Fibroblast of skin of right quadriceps (primary cell): ENCODE measurements at regions not wholly inside any gene's neighbourhood (a gene's known extent, or its start where the extent isn't known, plus 50 kb on each side); places are given as distances from the start of the nearest gene placed in this dataset.

Source experiments
- DNase-seq: peaks from one replicate; pipeline ENCODE4 v3.0.0-alpha.2; 2013

GRCh38 chr3:157794771-157795170, 291.6 kb upstream of the VEPH1 start:
- DNase-seq = peak; percentile 73

GRCh38 chr3:157793745-157794144, 290.5 kb upstream of the VEPH1 start:
- DNase-seq = peak; percentile 54

- no peak for DNase-seq
Observed at GRCh38 chr3:157789162-157789561, 285.9 kb upstream of the VEPH1 start.

GRCh38 chr3:157786618-157787017, 283.4 kb upstream of the VEPH1 start:
- peak; percentile 69 for DNase-seq

GRCh38 chr3:157786211-157786610, 283.0 kb upstream of the VEPH1 start:
- DNase-seq = peak; percentile 97

GRCh38 chr3:157785102-157785826, 282.0 kb upstream of the VEPH1 start:
- peak; percentile 89 for DNase-seq

- DNase-seq = peak; percentile 51
Observed at GRCh38 chr3:157782236-157782635, 279.0 kb upstream of the VEPH1 start.

- no peak for DNase-seq
Observed at GRCh38 chr3:157776861-157777260, 273.6 kb upstream of the VEPH1 start.

- DNase-seq = no peak
Observed at GRCh38 chr3:157775446-157775845, 272.2 kb upstream of the VEPH1 start.

GRCh38 chr3:157769378-157769777, 266.2 kb upstream of the VEPH1 start:
- DNase-seq = no peak

GRCh38 chr3:157767607-157768006, 264.4 kb upstream of the VEPH1 start:
- DNase-seq = peak; percentile 14

- DNase-seq = no peak
Observed at GRCh38 chr3:157763644-157764043, 260.4 kb upstream of the VEPH1 start.

GRCh38 chr3:157759311-157759710, 256.1 kb upstream of the VEPH1 start:
- DNase-seq = no peak

GRCh38 chr3:157755233-157755632, 252.0 kb upstream of the VEPH1 start:
- no peak for DNase-seq

- no peak for DNase-seq
Observed at GRCh38 chr3:157754451-157754850, 251.2 kb upstream of the VEPH1 start.

GRCh38 chr3:157753787-157754136, 250.5 kb upstream of the VEPH1 start:
- no peak for DNase-seq

GRCh38 chr3:157752956-157753786, 250.0 kb upstream of the VEPH1 start:
- DNase-seq = peak; percentile 67

GRCh38 chr3:157752554-157752953, 249.3 kb upstream of the VEPH1 start:
- no peak for DNase-seq

GRCh38 chr3:157751386-157751785, 248.2 kb upstream of the VEPH1 start:
- DNase-seq = no peak

- peak; percentile 89 for DNase-seq
Observed at GRCh38 chr3:157746391-157746790, 243.2 kb upstream of the VEPH1 start.

- DNase-seq = no peak
Observed at GRCh38 chr3:157741607-157742006, 238.4 kb upstream of the VEPH1 start.

GRCh38 chr3:157738441-157738840, 235.2 kb upstream of the VEPH1 start:
- DNase-seq = peak; percentile 5

GRCh38 chr3:157718800-157719199, 215.6 kb upstream of the VEPH1 start:
- no peak for DNase-seq

- DNase-seq = no peak
Observed at GRCh38 chr3:157713101-157713500, 209.9 kb upstream of the VEPH1 start.
